GM23248 (cell line): ENCODE measurements at regions not wholly inside any gene's neighbourhood (a gene's known extent, or its start where the extent isn't known, plus 50 kb on each side); places are given as distances from the start of the nearest gene placed in this dataset.
A peak's percentile ranks its signal among the peaks of the same experiment; 100 is the strongest.
"Not testable (repeated sequence)": the region's sequence is repeated elsewhere in the genome, so short reads cannot be mapped to it uniquely, and the experiment has no call there.

ENCODE experiments used
- DNase-seq: peaks from one replicate; pipeline ENCODE4 v3.0.0-alpha.2; 2015
- H2AFZ ChIP-seq: fragments of 200-600 bp; sonication (generic); 2 replicates; pipeline ENCODE4 v1.6.1; 2016; ENCODE audit warnings: antibody characterized with exemption
- H3F3A ChIP-seq: fragments of 200-600 bp; sonication (generic); 2 replicates; pipeline ENCODE4 v1.6.1; 2016; ENCODE audit warnings: mild to moderate bottlenecking, antibody characterized with exemption, mixed run types; ENCODE audit not compliant: insufficient read depth
- H3K27ac ChIP-seq: fragments of 200-600 bp; sonication (generic); 2 replicates; pipeline ENCODE4 v1.5.1; 2016; ENCODE audit warnings: mild to moderate bottlenecking
- H3K27me3 ChIP-seq: fragments of 200-600 bp; sonication (generic); replicated peaks from 2 replicates; pipeline ENCODE4 v1.6.1; 2016; ENCODE audit warnings: mild to moderate bottlenecking; ENCODE audit not compliant: insufficient read depth
- H3K36me3 ChIP-seq: fragments of 200-600 bp; sonication (generic); 2 replicates; pipeline ENCODE4 v1.6.1; 2016; ENCODE audit warnings: low read depth, mild to moderate bottlenecking
- H3K4me1 ChIP-seq: fragments of 200-600 bp; sonication (generic); 2 replicates; pipeline ENCODE4 v1.6.1; 2016; ENCODE audit warnings: mild to moderate bottlenecking; ENCODE audit not compliant: insufficient read depth
- H3K4me2 ChIP-seq: fragments of 200-600 bp; sonication (generic); one replicate; pipeline ENCODE4 v1.6.1; 2016; ENCODE audit warnings: mild to moderate bottlenecking; ENCODE audit not compliant: unreplicated experiment
- H3K4me3 ChIP-seq: fragments of 200-600 bp; sonication (generic); 2 replicates; pipeline ENCODE4 v1.5.1; 2016; ENCODE audit warnings: mild to moderate bottlenecking
- H3K79me2 ChIP-seq: fragments of 200-600 bp; sonication (generic); 2 replicates; pipeline ENCODE4 v1.6.1; 2016; ENCODE audit warnings: mild to moderate bottlenecking; ENCODE audit not compliant: insufficient read depth
- H3K9ac ChIP-seq: fragments of 200-600 bp; sonication (generic); 2 replicates; pipeline ENCODE4 v1.6.1; 2016; ENCODE audit warnings: mild to moderate bottlenecking
- H3K9me2 ChIP-seq: fragments of 200-600 bp; sonication (generic); 2 replicates; pipeline ENCODE4 v1.6.1; 2016; ENCODE audit warnings: mixed run types, mild to moderate bottlenecking, moderate library complexity; ENCODE audit not compliant: insufficient read depth
- H3K9me3 ChIP-seq: fragments of 200-600 bp; sonication (generic); one replicate; pipeline ENCODE4 v1.6.1; 2017; ENCODE audit warnings: low read depth
- H4K20me1 ChIP-seq: fragments of 200-600 bp; sonication (generic); 2 replicates; pipeline ENCODE4 v1.6.0; 2016; ENCODE audit not compliant: insufficient read depth
- EZH2 ChIP-seq: fragments of 200-600 bp; sonication (generic); IDR thresholded peaks from 2 replicates; pipeline ENCODE4 v1.6.1; 2018; ENCODE audit warnings: antibody characterized with exemption, mild to moderate bottlenecking; ENCODE audit not compliant: insufficient read depth, poor library complexity, severe bottlenecking
- EZH2phosphoT487 ChIP-seq: fragments of 200-600 bp; sonication (generic); IDR thresholded peaks from 2 replicates; pipeline ENCODE4 v1.6.1; 2018; ENCODE audit warnings: antibody characterized with exemption, moderate library complexity, mild to moderate bottlenecking, low read depth; ENCODE audit not compliant: insufficient read depth
- WGBS, 2 experiments: methylation state at CpG; one replicate each; pipeline ENCODE4 v1.1.6; 2015 to 2017; ENCODE audit warnings: low lambda C conversion rate in 2 of 2, low coverage in 1 of 2; ENCODE audit errors: missing lambda C conversion rate in 2 of 2; 5-methylcytosine and 5-hydroxymethylcytosine counted together
- in situ Hi-C: fragments of 300-500 bp; cut with MboI; formaldehyde crosslinking; loops from 2 replicates; pipeline ENCODE4 v1.15.0; 2020

GRCh38 chr1:229169399-229169798 lies 101.5 kb upstream of the RAB4A start:
- H3K27me3 ChIP-seq, result peaks cover 6% of the 10 kb centered on the region
- WGBS, 2 experiments, result 12 to 35% methylated on average over 1 of the region's 1 CpG
- no peaks in the 10 kb centered on the region for H3K4me1 ChIP-seq
- no peaks in the 10 kb centered on the region for H3K9me3 ChIP-seq
- H3K9me2 ChIP-seq, result no peaks in the 10 kb centered on the region
- no peak overlapping the region for H3K27ac ChIP-seq
- H3K79me2 ChIP-seq, result no peaks in the 10 kb centered on the region
- no peaks in the 10 kb centered on the region for H4K20me1 ChIP-seq
- H3K4me2 ChIP-seq, result no peak overlapping the region
- no peaks in the 10 kb centered on the region for H3F3A ChIP-seq
- no peak overlapping the region for H3K4me3 ChIP-seq
- H3K36me3 ChIP-seq, result no peaks in the 10 kb centered on the region
- no peak overlapping the region for H2AFZ ChIP-seq
- H3K9ac ChIP-seq, result no peak overlapping the region
- peak; percentile 57 for DNase-seq
- no peak for TF ChIP-seq EZH2
- TF ChIP-seq EZH2phosphoT487, result no peak
- in situ Hi-C loops, result no loop called here

GRCh38 chr1:229170274-229170673 lies 100.6 kb upstream of the RAB4A start:
- no peaks in the 10 kb centered on the region for H4K20me1 ChIP-seq
- H3K79me2 ChIP-seq, result no peaks in the 10 kb centered on the region
- H3K4me3 ChIP-seq, result no peak overlapping the region
- H3F3A ChIP-seq, result no peaks in the 10 kb centered on the region
- H3K4me1 ChIP-seq, result no peaks in the 10 kb centered on the region
- H3K27me3 ChIP-seq, result peaks cover 6% of the 10 kb centered on the region
- H3K27ac ChIP-seq, result no peak overlapping the region
- in situ Hi-C loops, result no loop called here
- no peaks in the 10 kb centered on the region for H3K9me2 ChIP-seq
- H2AFZ ChIP-seq, result no peak overlapping the region
- H3K4me2 ChIP-seq, result no peak overlapping the region
- TF ChIP-seq EZH2 (no peak), EZH2phosphoT487 (no peak)
- H3K9me3 ChIP-seq, result no peaks in the 10 kb centered on the region
- no peak overlapping the region for H3K9ac ChIP-seq
- no peak for DNase-seq
- 72% methylated on average over 11 to 12 of the region's 12 CpGs for WGBS, 2 experiments
- no peaks in the 10 kb centered on the region for H3K36me3 ChIP-seq

- H3K4me2 ChIP-seq, result no peak overlapping the region
- WGBS, 2 experiments, result 67 to 70% methylated on average over 8 of the region's 8 CpGs
- no peak overlapping the region for H3K27ac ChIP-seq
- H3K27me3 ChIP-seq, result peaks cover 4% of the 10 kb centered on the region; the same call in 1 of the 2 replicates
- no peaks in the 10 kb centered on the region for H3K79me2 ChIP-seq
- H4K20me1 ChIP-seq, result no peaks in the 10 kb centered on the region
- H3F3A ChIP-seq, result no peaks in the 10 kb centered on the region
- in situ Hi-C loops, result no loop called here
- H3K36me3 ChIP-seq, result no peaks in the 10 kb centered on the region
- no peak for DNase-seq
- H3K9me2 ChIP-seq, result no peaks in the 10 kb centered on the region
- no peaks in the 10 kb centered on the region for H3K4me1 ChIP-seq
- H3K4me3 ChIP-seq, result no peak overlapping the region
- H3K9ac ChIP-seq, result no peak overlapping the region
- no peak overlapping the region for H2AFZ ChIP-seq
- H3K9me3 ChIP-seq, result no peaks in the 10 kb centered on the region
- TF ChIP-seq EZH2, result no peak
- no peak for TF ChIP-seq EZH2phosphoT487
These were observed 100.0 kb upstream of the RAB4A start for GRCh38 chr1:229170778-229171505.

- DNase-seq, result no peak
- no peaks in the 10 kb centered on the region for H3K79me2 ChIP-seq
- WGBS, 2 experiments, result 54 to 63% methylated on average over 4 of the region's 4 CpGs
These were observed 99.0 kb upstream of the RAB4A start for GRCh38 chr1:229171934-229172333.

GRCh38 chr1:229173491-229174476 lies 97.1 kb upstream of the RAB4A start:
- H3K4me2 ChIP-seq, in situ Hi-C loops, H2AFZ ChIP-seq, H3K27ac ChIP-seq, H3K9me3 ChIP-seq, H3K4me1 ChIP-seq, H3K4me3 ChIP-seq, H3K27me3 ChIP-seq, H3F3A ChIP-seq, H3K9ac ChIP-seq, H3K9me2 ChIP-seq, H3K36me3 ChIP-seq, DNase-seq, H3K79me2 ChIP-seq, H4K20me1 ChIP-seq: not testable (repeated sequence)
- 80 to 83% methylated on average over 14 of the region's 14 CpGs for WGBS, 2 experiments

More at GRCh38 chr1:229171934-229172333, 99.0 kb upstream of the RAB4A start:
- Histone ChIP-seq H3K4me2 (no peak overlapping the region), H2AFZ (no peak overlapping the region), H3K9me2 (no peaks in the 10 kb centered on the region), H3K36me3 (no peaks in the 10 kb centered on the region), H3K4me1 (no peaks in the 10 kb centered on the region), H4K20me1 (no peaks in the 10 kb centered on the region), H3K9me3 (no peaks in the 10 kb centered on the region), H3K27ac (no peak overlapping the region), H3K9ac (no peak overlapping the region), H3K27me3 (peaks cover 2% of the 10 kb centered on the region; the same call in 1 of the 2 replicates), H3F3A (no peaks in the 10 kb centered on the region), H3K4me3 (no peak overlapping the region)
- TF ChIP-seq EZH2phosphoT487 (no peak), EZH2 (no peak)
- in situ Hi-C loops, result no loop called here

- H2AFZ ChIP-seq, in situ Hi-C loops, H3K4me2 ChIP-seq, H3K4me3 ChIP-seq, H3F3A ChIP-seq, H3K9ac ChIP-seq, H4K20me1 ChIP-seq, H3K9me2 ChIP-seq, H3K9me3 ChIP-seq, H3K27ac ChIP-seq, H3K36me3 ChIP-seq, H3K79me2 ChIP-seq, DNase-seq, H3K27me3 ChIP-seq, H3K4me1 ChIP-seq: not testable (repeated sequence)
- 72 to 75% methylated on average over 11 of the region's 11 CpGs for WGBS, 2 experiments
These were observed 95.6 kb upstream of the RAB4A start for GRCh38 chr1:229175297-229175696.
